ENCODE measurements at regions not wholly inside any gene's neighbourhood (a gene's known extent, or its start where the extent isn't known, plus 50 kb on each side); places are given as distances from the start of the nearest gene placed in this dataset.

GRCh38 chr20:52667358-52667757, 304.8 kb upstream of the TSHZ2 start:
- H4K8ac ChIP-seq (ENCODE audit: extremely low read depth, insufficient read depth, low read length) = no peak overlapping the region
- H3K79me1 ChIP-seq (ENCODE audit: low read depth, low read length) = no peaks in the 10 kb centered on the region
- H2BK5ac ChIP-seq (ENCODE audit: low read depth, low read length) = no peak overlapping the region
- no peak overlapping the region for H2BK12ac ChIP-seq (ENCODE audit: low read depth, low read length)
- no peak overlapping the region for H3K14ac ChIP-seq (ENCODE audit: insufficient read length)
- TF ChIP-seq EP300 (IDR thresholded peaks at IDR 0.05; ENCODE audit: borderline replicate concordance in 1 of 2, low read depth in 2 of 2, low read length in 2 of 2) = no peak
- no peak for TF ChIP-seq FOSL1 (IDR thresholded peaks at IDR 0.05; ENCODE audit: insufficient read depth, low read depth, low read length)
- no peak for TF ChIP-seq EZH2 (IDR thresholded peaks at IDR 0.05; ENCODE audit: low read depth, low read length, severe bottlenecking)
- no peak for TF ChIP-seq CHD2 (IDR thresholded peaks at IDR 0.05; ENCODE audit: low read length)
- no peak for TF ChIP-seq NANOG (IDR thresholded peaks at IDR 0.05; ENCODE audit: insufficient read depth, low read depth, low read length, poor library complexity, severe bottlenecking)
- no peak for TF ChIP-seq ATF3 (IDR thresholded peaks at IDR 0.05; ENCODE audit: insufficient read depth, low read depth, low read length)
- no peak for TF ChIP-seq YY1 (IDR thresholded peaks at IDR 0.05; ENCODE audit: low read depth, low read length)
- peaks cover 0 to under 1% of the 10 kb centered on the region in 2 experiments; a peak in 1 of 4 replicates for H3K9me3 ChIP-seq (ENCODE audit: insufficient read depth in 2 of 2, low read depth in 1 of 2, low read length in 1 of 2)
- H2BK120ac ChIP-seq (replicated peaks; ENCODE audit: low read depth, low read length) = no peak overlapping the region
- no peak overlapping the region for H3K18ac ChIP-seq (ENCODE audit: extremely low read depth, low read length)
- no peak overlapping the region for H4K5ac ChIP-seq (ENCODE audit: insufficient read length, low read depth, low read length)
- H2AFZ ChIP-seq (ENCODE audit: low read length) = no peak overlapping the region
- ChIA-PET CTCF (ENCODE audit: partially characterized antibody) (no interaction called here), POLR2A (ENCODE audit: partially characterized antibody) (no interaction called here)
- no peak overlapping the region for H3K4ac ChIP-seq (replicated peaks; ENCODE audit: insufficient read length, low read depth, low read length)
- H2BK20ac ChIP-seq (ENCODE audit: low read length) = no peak overlapping the region
- H2AK5ac ChIP-seq (ENCODE audit: low read depth, low read length) = no peak overlapping the region
- H4K91ac ChIP-seq (replicated peaks; ENCODE audit: insufficient read length, low read length) = no peak overlapping the region
- H3K4me3 ChIP-seq (ENCODE audit: extremely low read depth in 1 of 4, insufficient read depth in 2 of 4, low read depth in 3 of 4, low read length in 4 of 4) = no peak overlapping the region
- no peak for FAIRE-seq
- no peak overlapping the region for H3K27ac ChIP-seq (ENCODE audit: low read depth, low read length)
- H4K20me1 ChIP-seq (replicated peaks in 1 of 2; ENCODE audit: control insufficient read depth in 1 of 2, insufficient read depth in 2 of 2, low read length in 2 of 2) = no peaks in the 10 kb centered on the region
- no peak for DNase-seq (ENCODE audit: low read depth in 1 of 2, low spot score in 2 of 2)
- H3K36me3 ChIP-seq (ENCODE audit: control insufficient read depth in 2 of 4, insufficient read depth in 4 of 4, low read length in 3 of 4) = no peaks in the 10 kb centered on the region
- no peaks in the 10 kb centered on the region for H3K4me1 ChIP-seq (replicated peaks in 1 of 4; ENCODE audit: control insufficient read depth in 3 of 4, insufficient read depth in 4 of 4, low read length in 3 of 4)
- no peaks in the 10 kb centered on the region; the same call in 1 of the 2 replicates for H3K23me2 ChIP-seq (ENCODE audit: low read depth, low read length)
- H3K27me3 ChIP-seq (replicated peaks in 1 of 4; ENCODE audit: control insufficient read depth in 3 of 4, extremely low read depth in 1 of 4, insufficient read depth in 3 of 4, low read length in 3 of 4) = no peaks in the 10 kb centered on the region
- no peak overlapping the region for H3K9ac ChIP-seq (replicated peaks in 1 of 4; ENCODE audit: extremely low read depth in 1 of 4, low read depth in 3 of 4, low read length in 3 of 4)
- H3K23ac ChIP-seq (ENCODE audit: insufficient read length) = no peak overlapping the region
- H3K79me2 ChIP-seq (ENCODE audit: control insufficient read depth in 1 of 2, insufficient read depth in 2 of 2, low read length in 2 of 2) = no peaks in the 10 kb centered on the region
- no peak overlapping the region for H2BK15ac ChIP-seq (ENCODE audit: low read length)
- WGBS, 2 experiments (ENCODE audit: extremely low coverage in 1 of 2, insufficient coverage in 1 of 2, insufficient read length in 1 of 2, insufficient replicate concordance in 2 of 2, low coverage in 1 of 2, low lambda C conversion rate in 2 of 2, missing lambda C conversion rate in 1 of 2) = 76% methylated on average over 5 of the region's 5 CpGs; no CpG with 5 or more reads in 1 of the 2 experiments
- H3K4me2 ChIP-seq (ENCODE audit: insufficient read depth in 1 of 2, low read depth in 2 of 2, low read length in 2 of 2) = no peak overlapping the region
- no peak overlapping the region for H3K56ac ChIP-seq (replicated peaks; ENCODE audit: insufficient read length, low read depth, low read length)

Measured in H1 (cell line).